ENCODE measurements at regions not wholly inside any gene's neighbourhood (a gene's known extent, or its start where the extent isn't known, plus 50 kb on each side); places are given as distances from the start of the nearest gene placed in this dataset.
"Not testable (repeated sequence)": the region's sequence is repeated elsewhere in the genome, so short reads cannot be mapped to it uniquely, and the experiment has no call there.

DNA sequence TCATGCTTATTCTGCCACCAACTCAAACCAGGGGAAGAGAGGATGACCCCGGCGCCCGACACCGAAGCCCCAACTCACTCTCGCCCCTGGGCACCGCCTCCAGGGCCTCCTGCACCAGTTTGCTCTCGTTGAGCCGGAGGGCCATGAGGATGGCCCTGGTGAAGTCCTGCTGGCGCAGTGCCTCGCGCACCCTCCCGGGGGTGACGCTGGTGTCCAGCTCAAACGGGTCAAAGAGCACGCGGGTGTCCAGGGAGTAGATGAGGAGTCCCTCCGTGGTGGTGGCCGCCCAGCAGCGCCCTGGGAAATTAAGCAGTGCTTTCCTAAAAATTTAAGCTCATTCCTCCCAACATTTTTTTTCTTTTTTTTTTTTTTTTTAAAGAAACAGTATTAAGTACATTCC, 5387.6 kb upstream of the TPTE start:
- TF ChIP-seq, protein P1, sequence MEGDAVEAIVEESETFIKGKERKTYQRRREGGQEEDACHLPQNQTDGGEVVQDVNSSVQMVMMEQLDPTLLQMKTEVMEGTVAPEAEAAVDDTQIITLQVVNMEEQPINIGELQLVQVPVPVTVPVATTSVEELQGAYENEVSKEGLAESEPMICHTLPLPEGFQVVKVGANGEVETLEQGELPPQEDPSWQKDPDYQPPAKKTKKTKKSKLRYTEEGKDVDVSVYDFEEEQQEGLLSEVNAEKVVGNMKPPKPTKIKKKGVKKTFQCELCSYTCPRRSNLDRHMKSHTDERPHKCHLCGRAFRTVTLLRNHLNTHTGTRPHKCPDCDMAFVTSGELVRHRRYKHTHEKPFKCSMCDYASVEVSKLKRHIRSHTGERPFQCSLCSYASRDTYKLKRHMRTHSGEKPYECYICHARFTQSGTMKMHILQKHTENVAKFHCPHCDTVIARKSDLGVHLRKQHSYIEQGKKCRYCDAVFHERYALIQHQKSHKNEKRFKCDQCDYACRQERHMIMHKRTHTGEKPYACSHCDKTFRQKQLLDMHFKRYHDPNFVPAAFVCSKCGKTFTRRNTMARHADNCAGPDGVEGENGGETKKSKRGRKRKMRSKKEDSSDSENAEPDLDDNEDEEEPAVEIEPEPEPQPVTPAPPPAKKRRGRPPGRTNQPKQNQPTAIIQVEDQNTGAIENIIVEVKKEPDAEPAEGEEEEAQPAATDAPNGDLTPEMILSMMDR (IDR thresholded peaks at IDR 0.05) = not testable (repeated sequence)
- not testable (repeated sequence) for TF ChIP-seq POLR2A (IDR thresholded peaks at IDR 0.05)

All from vagina (tissue), 2 donors.